ENCODE measurements at regions not wholly inside any gene's neighbourhood (a gene's known extent, or its start where the extent isn't known, plus 50 kb on each side); places are given as distances from the start of the nearest gene placed in this dataset.

DNA sequence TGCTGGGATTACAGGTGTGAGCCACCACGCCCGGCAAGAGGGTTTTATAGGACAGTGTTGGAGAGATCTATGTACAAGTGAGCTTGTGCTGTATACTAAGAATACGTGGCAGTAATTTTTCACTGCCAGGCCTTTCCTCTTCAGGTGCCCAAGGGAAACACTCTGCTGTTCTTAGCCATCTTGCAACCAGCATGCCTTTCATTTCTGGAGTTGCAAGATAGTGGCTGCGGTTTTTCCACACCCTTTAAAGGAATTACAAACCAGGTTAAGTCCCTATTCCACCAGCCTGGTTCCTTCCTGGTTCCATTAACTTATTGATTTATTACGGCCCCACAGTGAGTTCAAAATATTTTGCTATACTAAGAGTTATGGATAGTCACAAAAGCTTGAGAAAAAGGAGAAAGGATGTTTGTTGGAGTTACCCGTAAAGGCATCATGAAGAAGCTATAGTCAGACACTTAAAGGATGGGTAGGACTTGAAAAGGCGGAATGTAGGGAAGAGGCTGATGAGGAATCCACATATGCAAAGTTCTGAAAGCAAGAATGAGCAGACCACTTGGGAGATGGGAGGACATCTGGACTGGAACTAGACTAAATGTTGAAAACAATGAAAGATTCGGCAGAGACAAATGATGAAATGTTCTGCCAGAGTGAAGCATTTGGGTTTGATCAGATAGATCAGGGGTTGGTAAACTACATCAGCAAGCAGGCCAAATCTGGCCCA is 61.4 kb upstream of the ASIP start:
- Histone ChIP-seq H3K4me1 (no peaks in the 10 kb centered on the region), H3K4me3 (no peak overlapping the region), H3K9me3 (no peaks in the 10 kb centered on the region), H3K36me3 (no peaks in the 10 kb centered on the region), H3K27me3 (peaks cover 0 to 9% (median 0%) of the 10 kb centered on the region in 9 donors), H3K27ac (no peak overlapping the region)
- no peak for DNase-seq
- intact Hi-C loops (cut with DNase I): no loop called here
- ATAC-seq: no peak
- TF ChIP-seq POLR2A (IDR thresholded peaks at IDR 0.05): no peak
- TF ChIP-seq, protein P1, sequence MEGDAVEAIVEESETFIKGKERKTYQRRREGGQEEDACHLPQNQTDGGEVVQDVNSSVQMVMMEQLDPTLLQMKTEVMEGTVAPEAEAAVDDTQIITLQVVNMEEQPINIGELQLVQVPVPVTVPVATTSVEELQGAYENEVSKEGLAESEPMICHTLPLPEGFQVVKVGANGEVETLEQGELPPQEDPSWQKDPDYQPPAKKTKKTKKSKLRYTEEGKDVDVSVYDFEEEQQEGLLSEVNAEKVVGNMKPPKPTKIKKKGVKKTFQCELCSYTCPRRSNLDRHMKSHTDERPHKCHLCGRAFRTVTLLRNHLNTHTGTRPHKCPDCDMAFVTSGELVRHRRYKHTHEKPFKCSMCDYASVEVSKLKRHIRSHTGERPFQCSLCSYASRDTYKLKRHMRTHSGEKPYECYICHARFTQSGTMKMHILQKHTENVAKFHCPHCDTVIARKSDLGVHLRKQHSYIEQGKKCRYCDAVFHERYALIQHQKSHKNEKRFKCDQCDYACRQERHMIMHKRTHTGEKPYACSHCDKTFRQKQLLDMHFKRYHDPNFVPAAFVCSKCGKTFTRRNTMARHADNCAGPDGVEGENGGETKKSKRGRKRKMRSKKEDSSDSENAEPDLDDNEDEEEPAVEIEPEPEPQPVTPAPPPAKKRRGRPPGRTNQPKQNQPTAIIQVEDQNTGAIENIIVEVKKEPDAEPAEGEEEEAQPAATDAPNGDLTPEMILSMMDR (IDR thresholded peaks at IDR 0.05): no peak
- 85 to 88% (median 86%) methylated on average over 8 of the region's 8 CpGs for WGBS, 4 donors

DNA sequence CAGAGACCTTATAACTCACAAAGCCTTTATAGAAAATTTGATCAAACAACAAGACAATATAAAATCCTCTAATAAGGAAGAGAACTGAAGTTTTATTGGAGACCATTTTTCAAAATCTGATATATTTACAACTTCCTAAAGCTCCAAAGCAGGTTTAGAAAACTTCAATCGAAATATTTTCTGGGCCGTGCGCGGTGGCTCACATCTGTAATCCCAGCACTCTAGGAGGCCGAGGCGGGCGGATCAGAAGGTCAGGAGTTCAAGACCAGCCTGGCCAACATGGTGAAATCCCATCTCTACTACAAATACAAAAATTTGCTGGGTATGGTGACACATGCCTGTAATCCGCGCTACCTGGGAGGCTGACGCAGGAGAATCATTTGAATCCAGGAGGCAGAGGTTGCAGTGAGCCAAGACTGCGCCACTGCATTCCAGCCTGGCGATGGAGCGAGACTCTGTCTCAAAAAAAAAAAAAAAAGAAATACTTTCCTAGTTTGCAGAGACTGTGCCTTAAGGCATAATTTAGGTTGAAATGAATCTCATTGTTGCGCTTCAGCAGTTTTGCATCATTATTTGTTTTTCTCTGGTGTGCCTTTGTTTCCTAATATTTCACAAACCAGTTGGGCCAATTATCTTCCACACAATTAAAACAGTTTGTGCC is 60.6 kb upstream of the ASIP start:
- intact Hi-C loops (cut with DNase I): no loop called here
- TF ChIP-seq, protein P1 (IDR thresholded peaks at IDR 0.05): no peak
- TF ChIP-seq POLR2A (IDR thresholded peaks at IDR 0.05): no peak
- ATAC-seq: no peak
- no peak overlapping the region for H3K4me3 ChIP-seq
- no peak overlapping the region for H3K27ac ChIP-seq
- DNase-seq: no peak
- 95 to 97% (median 95%) methylated on average over 14 of the region's 14 CpGs for WGBS, 4 donors
- no peaks in the 10 kb centered on the region for H3K4me1 ChIP-seq
- H3K27me3 ChIP-seq: peaks cover 0 to 9% (median 0%) of the 10 kb centered on the region in 9 donors
- no peaks in the 10 kb centered on the region for H3K9me3 ChIP-seq
- no peaks in the 10 kb centered on the region for H3K36me3 ChIP-seq

GRCh38 chr20:34181484-34181883 is 59.7 kb upstream of the ASIP start:
- Histone ChIP-seq H3K27me3 (peaks cover 0 to 9% (median 0%) of the 10 kb centered on the region in 9 donors), H3K4me1 (no peaks in the 10 kb centered on the region), H3K4me3 (no peak overlapping the region), H3K27ac (no peak overlapping the region), H3K36me3 (no peaks in the 10 kb centered on the region), H3K9me3 (no peaks in the 10 kb centered on the region)
- no peak for ATAC-seq
- no peak for TF ChIP-seq POLR2A (IDR thresholded peaks at IDR 0.05)
- TF ChIP-seq, protein P1 (IDR thresholded peaks at IDR 0.05): no peak
- DNase-seq: no peak
- intact Hi-C loops (cut with DNase I): no loop called here
- 85 to 95% (median 94%) methylated on average over 2 of the region's 2 CpGs for WGBS, 4 donors

GRCh38 chr20:34185766-34186620 is 55.2 kb upstream of the ASIP start:
- DNase-seq: no peak
- H3K27ac ChIP-seq: no peak overlapping the region
- no peaks in the 10 kb centered on the region for H3K36me3 ChIP-seq
- H3K4me1 ChIP-seq: no peaks in the 10 kb centered on the region
- ATAC-seq: no peak
- H3K9me3 ChIP-seq: no peaks in the 10 kb centered on the region
- no peak overlapping the region for H3K4me3 ChIP-seq
- H3K27me3 ChIP-seq: peaks cover 0 to 9% (median 0%) of the 10 kb centered on the region in 9 donors
- TF ChIP-seq, protein P1 (IDR thresholded peaks at IDR 0.05): no peak
- TF ChIP-seq POLR2A (IDR thresholded peaks at IDR 0.05): no peak
- WGBS, 4 donors: 74 to 80% (median 78%) methylated on average over 9 of the region's 9 CpGs
- intact Hi-C loops (cut with DNase I): no loop called here
